HUES6 (cell line): ENCODE measurements at regions not wholly inside any gene's neighbourhood (a gene's known extent, or its start where the extent isn't known, plus 50 kb on each side); places are given as distances from the start of the nearest gene placed in this dataset.

Source experiments
- H3K27ac ChIP-seq: 2 replicates; pipeline ENCODE4 v1.7.0; 2013; ENCODE audit warnings: low read depth, mild to moderate bottlenecking, low read length, inconsistent platforms
- H3K27me3 ChIP-seq: 2 replicates; pipeline ENCODE4 v1.6.1; 2013; ENCODE audit warnings: low read length; ENCODE audit not compliant: control insufficient read depth, insufficient read depth
- H3K36me3 ChIP-seq: 2 replicates; pipeline ENCODE4 v1.6.1; 2013; ENCODE audit warnings: low read length; ENCODE audit not compliant: control insufficient read depth, insufficient read depth
- H3K4me1 ChIP-seq: 2 replicates; pipeline ENCODE4 v1.6.1; 2013; ENCODE audit warnings: low read length; ENCODE audit not compliant: control insufficient read depth, insufficient read depth
- H3K4me3 ChIP-seq: 2 replicates; pipeline ENCODE4 v1.5.1; 2013; ENCODE audit warnings: low read depth, low read length
- H3K9ac ChIP-seq: one replicate; pipeline ENCODE4 v1.6.1; 2013; ENCODE audit warnings: mild to moderate bottlenecking, low read length
- H3K9me3 ChIP-seq: 2 replicates; pipeline ENCODE4 v1.6.1; 2013; ENCODE audit warnings: low read depth, low read length; ENCODE audit not compliant: control insufficient read depth, insufficient read depth

- H3K36me3 ChIP-seq, result no peaks in the 10 kb centered on the region
- H3K4me1 ChIP-seq, result peaks cover 12% of the 10 kb centered on the region
- H3K4me3 ChIP-seq, result no peak overlapping the region
- no peak overlapping the region for H3K9ac ChIP-seq
- no peaks in the 10 kb centered on the region for H3K27me3 ChIP-seq
- H3K9me3 ChIP-seq, result no peaks in the 10 kb centered on the region
- no peak overlapping the region for H3K27ac ChIP-seq
Observed at GRCh38 chr1:115432061-115432460, 94.0 kb upstream of the NGF start.

GRCh38 chr1:115430441-115431158 is 92.6 kb upstream of the NGF start:
- Histone ChIP-seq H3K36me3 (no peaks in the 10 kb centered on the region), H3K9ac (no peak overlapping the region), H3K27ac (no peak overlapping the region), H3K4me1 (no peaks in the 10 kb centered on the region), H3K27me3 (no peaks in the 10 kb centered on the region), H3K9me3 (no peaks in the 10 kb centered on the region), H3K4me3 (no peak overlapping the region)

GRCh38 chr1:115429884-115430283 is 91.8 kb upstream of the NGF start:
- no peaks in the 10 kb centered on the region for H3K4me1 ChIP-seq
- no peak overlapping the region for H3K9ac ChIP-seq
- H3K9me3 ChIP-seq, result no peaks in the 10 kb centered on the region
- H3K4me3 ChIP-seq, result no peak overlapping the region
- no peak overlapping the region for H3K27ac ChIP-seq
- H3K27me3 ChIP-seq, result no peaks in the 10 kb centered on the region
- H3K36me3 ChIP-seq, result no peaks in the 10 kb centered on the region

- H3K9ac ChIP-seq, result no peak overlapping the region
- H3K36me3 ChIP-seq, result no peaks in the 10 kb centered on the region
- H3K9me3 ChIP-seq, result no peaks in the 10 kb centered on the region
- H3K4me3 ChIP-seq, result no peak overlapping the region
- H3K27me3 ChIP-seq, result no peaks in the 10 kb centered on the region
- no peak overlapping the region for H3K27ac ChIP-seq
- H3K4me1 ChIP-seq, result no peaks in the 10 kb centered on the region
Observed at GRCh38 chr1:115429241-115429640, 91.2 kb upstream of the NGF start.

GRCh38 chr1:115428676-115429075 is 90.6 kb upstream of the NGF start:
- H3K4me1 ChIP-seq, result no peaks in the 10 kb centered on the region

GRCh38 chr1:115428256-115428655 is 90.2 kb upstream of the NGF start:
- H3K27me3 ChIP-seq, result no peaks in the 10 kb centered on the region
- no peak overlapping the region for H3K9ac ChIP-seq
- no peaks in the 10 kb centered on the region for H3K36me3 ChIP-seq
- no peak overlapping the region for H3K27ac ChIP-seq
- H3K4me1 ChIP-seq, result no peaks in the 10 kb centered on the region
- no peak overlapping the region for H3K4me3 ChIP-seq
- H3K9me3 ChIP-seq, result no peaks in the 10 kb centered on the region

More at GRCh38 chr1:115428676-115429075, 90.6 kb upstream of the NGF start:
- Histone ChIP-seq H3K27ac (no peak overlapping the region), H3K27me3 (no peaks in the 10 kb centered on the region), H3K4me3 (no peak overlapping the region), H3K9me3 (no peaks in the 10 kb centered on the region), H3K36me3 (no peaks in the 10 kb centered on the region), H3K9ac (no peak overlapping the region)

GRCh38 chr1:115426956-115427355 is 88.9 kb upstream of the NGF start:
- no peak overlapping the region for H3K27ac ChIP-seq
- no peak overlapping the region for H3K4me3 ChIP-seq
- H3K9me3 ChIP-seq, result no peaks in the 10 kb centered on the region
- H3K9ac ChIP-seq, result no peak overlapping the region
- no peaks in the 10 kb centered on the region for H3K4me1 ChIP-seq
- no peaks in the 10 kb centered on the region for H3K27me3 ChIP-seq
- H3K36me3 ChIP-seq, result no peaks in the 10 kb centered on the region

- Histone ChIP-seq H3K9ac (no peak overlapping the region), H3K9me3 (no peaks in the 10 kb centered on the region), H3K4me3 (no peak overlapping the region), H3K27ac (no peak overlapping the region), H3K4me1 (no peaks in the 10 kb centered on the region), H3K27me3 (no peaks in the 10 kb centered on the region), H3K36me3 (no peaks in the 10 kb centered on the region)
Observed at GRCh38 chr1:115426231-115426771, 88.3 kb upstream of the NGF start.

GRCh38 chr1:115425442-115425841 is 87.4 kb upstream of the NGF start:
- no peak overlapping the region for H3K27ac ChIP-seq
- H3K4me1 ChIP-seq, result no peaks in the 10 kb centered on the region
- H3K9me3 ChIP-seq, result no peaks in the 10 kb centered on the region
- H3K27me3 ChIP-seq, result no peaks in the 10 kb centered on the region
- H3K36me3 ChIP-seq, result no peaks in the 10 kb centered on the region
- H3K4me3 ChIP-seq, result no peak overlapping the region
- no peak overlapping the region for H3K9ac ChIP-seq

GRCh38 chr1:115423776-115424175 is 85.7 kb upstream of the NGF start:
- Histone ChIP-seq H3K9me3 (no peaks in the 10 kb centered on the region), H3K27me3 (no peaks in the 10 kb centered on the region), H3K9ac (no peak overlapping the region), H3K4me1 (no peaks in the 10 kb centered on the region), H3K36me3 (no peaks in the 10 kb centered on the region), H3K27ac (no peak overlapping the region), H3K4me3 (no peak overlapping the region)

GRCh38 chr1:115419571-115419970 is 81.5 kb upstream of the NGF start:
- H3K9ac ChIP-seq, result no peak overlapping the region
- no peaks in the 10 kb centered on the region for H3K27me3 ChIP-seq
- H3K36me3 ChIP-seq, result no peaks in the 10 kb centered on the region
- no peak overlapping the region for H3K27ac ChIP-seq
- no peaks in the 10 kb centered on the region for H3K9me3 ChIP-seq
- no peaks in the 10 kb centered on the region for H3K4me1 ChIP-seq
- no peak overlapping the region for H3K4me3 ChIP-seq
